ENCODE measurements at regions not wholly inside any gene's neighbourhood (a gene's known extent, or its start where the extent isn't known, plus 50 kb on each side); places are given as distances from the start of the nearest gene placed in this dataset.

GRCh38 chr3:76965122-76965725 is 74.7 kb upstream of the ROBO2 start:
- TF ChIP-seq CTCF (IDR thresholded peaks at IDR 0.05 in 4 of 5, conservative IDR thresholded peaks at IDR 0.05 in 1 of 5) (no peak), POLR2A (IDR thresholded peaks at IDR 0.05) (no peak)
